ENCODE measurements at regions not wholly inside any gene's neighbourhood (a gene's known extent, or its start where the extent isn't known, plus 50 kb on each side); places are given as distances from the start of the nearest gene placed in this dataset.

DNA sequence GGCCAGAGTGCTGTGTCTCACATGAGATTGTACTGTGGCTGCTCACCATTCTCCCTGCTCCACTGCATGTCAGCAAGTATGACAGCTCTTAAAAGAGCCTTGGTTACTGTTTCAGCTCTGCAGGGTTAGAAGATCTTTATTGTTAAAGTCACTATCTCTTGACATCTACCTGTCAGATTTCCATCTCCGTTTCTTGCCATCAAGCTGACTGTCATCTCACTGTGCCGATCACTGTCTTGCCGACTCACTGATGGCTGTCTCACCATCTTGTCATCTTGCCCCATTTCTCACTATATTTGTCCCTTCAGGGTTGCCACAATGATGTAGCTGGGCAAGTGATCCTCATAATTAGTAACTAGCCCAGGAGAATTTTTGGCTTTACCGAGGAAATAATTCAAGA lies 800.9 kb upstream of the CDH7 start:
- no peak overlapping the region for H3K4me3 ChIP-seq (ENCODE audit: low read depth, low read length)
- TF ChIP-seq, protein P1, sequence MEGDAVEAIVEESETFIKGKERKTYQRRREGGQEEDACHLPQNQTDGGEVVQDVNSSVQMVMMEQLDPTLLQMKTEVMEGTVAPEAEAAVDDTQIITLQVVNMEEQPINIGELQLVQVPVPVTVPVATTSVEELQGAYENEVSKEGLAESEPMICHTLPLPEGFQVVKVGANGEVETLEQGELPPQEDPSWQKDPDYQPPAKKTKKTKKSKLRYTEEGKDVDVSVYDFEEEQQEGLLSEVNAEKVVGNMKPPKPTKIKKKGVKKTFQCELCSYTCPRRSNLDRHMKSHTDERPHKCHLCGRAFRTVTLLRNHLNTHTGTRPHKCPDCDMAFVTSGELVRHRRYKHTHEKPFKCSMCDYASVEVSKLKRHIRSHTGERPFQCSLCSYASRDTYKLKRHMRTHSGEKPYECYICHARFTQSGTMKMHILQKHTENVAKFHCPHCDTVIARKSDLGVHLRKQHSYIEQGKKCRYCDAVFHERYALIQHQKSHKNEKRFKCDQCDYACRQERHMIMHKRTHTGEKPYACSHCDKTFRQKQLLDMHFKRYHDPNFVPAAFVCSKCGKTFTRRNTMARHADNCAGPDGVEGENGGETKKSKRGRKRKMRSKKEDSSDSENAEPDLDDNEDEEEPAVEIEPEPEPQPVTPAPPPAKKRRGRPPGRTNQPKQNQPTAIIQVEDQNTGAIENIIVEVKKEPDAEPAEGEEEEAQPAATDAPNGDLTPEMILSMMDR (IDR thresholded peaks at IDR 0.05; ENCODE audit: borderline replicate concordance, insufficient read depth, low read depth, low read length): no peak

GRCh38 chr18:64936671-64937070 lies 787.8 kb upstream of the LINC00305 start:
- TF ChIP-seq, protein P1 (IDR thresholded peaks at IDR 0.05; ENCODE audit: borderline replicate concordance, insufficient read depth, low read depth, low read length): no peak
- no peak overlapping the region for H3K4me3 ChIP-seq (ENCODE audit: low read depth, low read length)

- H3K4me3 ChIP-seq (ENCODE audit: low read depth, low read length): no peak overlapping the region
- TF ChIP-seq, protein P1 (IDR thresholded peaks at IDR 0.05; ENCODE audit: borderline replicate concordance, insufficient read depth, low read depth, low read length): no peak
Observed at GRCh38 chr18:64929036-64929435, 780.1 kb upstream of the LINC00305 start.

DNA sequence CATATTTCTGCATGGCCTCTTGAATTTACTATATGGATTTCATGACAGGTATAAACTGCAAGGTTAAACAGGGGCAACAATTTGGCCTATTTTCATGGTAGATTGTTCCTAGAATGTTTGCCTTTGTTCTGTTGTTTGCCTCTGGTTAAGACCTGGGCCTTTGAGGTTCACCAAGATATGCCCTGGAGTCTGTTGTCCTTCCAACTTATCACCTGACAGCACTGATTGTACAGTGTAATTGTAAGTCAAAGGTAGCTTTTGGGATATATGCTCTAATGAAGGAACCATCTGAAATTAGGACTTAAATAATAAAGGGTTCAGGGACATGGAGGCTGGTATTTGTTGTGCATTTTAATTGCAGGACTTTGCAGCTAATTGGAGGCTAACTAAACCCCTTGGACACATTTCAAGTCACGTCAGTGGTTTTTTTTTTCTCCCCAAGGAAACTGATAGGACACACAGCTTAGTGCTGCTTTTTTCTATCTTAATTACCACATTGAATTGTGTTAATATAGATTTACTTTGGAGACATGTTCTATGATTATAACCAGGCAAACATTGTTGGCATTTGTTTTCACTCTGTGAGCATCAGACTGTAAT lies 771.2 kb upstream of the LINC00305 start:
- no peak overlapping the region for H3K4me3 ChIP-seq (ENCODE audit: low read depth, low read length)
- TF ChIP-seq, protein P1 (IDR thresholded peaks at IDR 0.05; ENCODE audit: borderline replicate concordance, insufficient read depth, low read depth, low read length): no peak

- H3K4me3 ChIP-seq (ENCODE audit: low read depth, low read length): no peak overlapping the region
Observed at GRCh38 chr18:64918851-64919250, 770.0 kb upstream of the LINC00305 start.

DNA sequence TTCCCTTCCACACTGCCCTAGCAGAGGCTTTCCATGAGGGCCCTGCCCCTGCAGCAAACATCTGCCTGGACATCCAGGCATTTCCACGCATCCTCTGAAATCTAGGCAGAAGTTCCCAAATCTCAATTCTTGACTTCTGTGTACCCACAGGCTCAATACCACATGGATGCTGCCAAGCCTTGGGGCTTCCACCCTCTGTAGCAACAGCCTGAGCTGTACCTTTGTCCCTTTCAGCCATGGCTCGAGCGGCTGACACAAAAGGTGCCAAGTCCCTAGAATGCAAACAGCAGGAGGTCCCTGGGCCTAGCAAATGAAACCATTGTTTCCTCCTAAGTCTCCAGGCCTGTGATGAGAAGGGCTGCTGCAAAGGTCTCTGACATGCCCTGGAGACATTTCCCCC lies 744.5 kb upstream of the LINC00305 start:
- no peak overlapping the region for H3K4me3 ChIP-seq (ENCODE audit: low read depth, low read length)
- TF ChIP-seq, protein P1 (IDR thresholded peaks at IDR 0.05; ENCODE audit: borderline replicate concordance, insufficient read depth, low read depth, low read length): no peak

More at GRCh38 chr18:64918851-64919250, 770.0 kb upstream of the LINC00305 start:
- TF ChIP-seq, protein P1 (IDR thresholded peaks at IDR 0.05; ENCODE audit: borderline replicate concordance, insufficient read depth, low read depth, low read length): no peak

- H3K4me3 ChIP-seq (ENCODE audit: low read depth, low read length): no peak overlapping the region
- TF ChIP-seq, protein P1 (IDR thresholded peaks at IDR 0.05; ENCODE audit: borderline replicate concordance, insufficient read depth, low read depth, low read length): no peak
Observed at GRCh38 chr18:64888956-64889355, 740.1 kb upstream of the LINC00305 start.

Data from GM12875 (cell line).